Liver (tissue), 8 donors: ENCODE measurements at regions not wholly inside any gene's neighbourhood (a gene's known extent, or its start where the extent isn't known, plus 50 kb on each side); places are given as distances from the start of the nearest gene placed in this dataset.

ENCODE experiments used
- DNase-seq: peaks from one replicate; pipeline ENCODE4 v3.0.0-alpha.2; 2017; ENCODE audit warnings: low spot score
- H3K27ac ChIP-seq, 2 donors: one replicate each; pipeline ENCODE4 v1.7.0; 2013; ENCODE audit warnings: inconsistent platforms in 2 of 2, low read length in 2 of 2, control low read depth in 1 of 2, low read depth in 1 of 2, mild to moderate bottlenecking in 1 of 2
- H3K27me3 ChIP-seq, 4 donors: one replicate each; pipeline versions ENCODE4 v1.6.1 to v1.7.0; 2013; ENCODE audit warnings: low read length in 3 of 4, inconsistent platforms in 1 of 4, mild to moderate bottlenecking in 1 of 4, moderate library complexity in 1 of 4; ENCODE audit not compliant: control insufficient read depth in 4 of 4, insufficient read depth in 4 of 4
- H3K36me3 ChIP-seq, 4 donors: one replicate each; pipeline versions ENCODE4 v1.6.1 to v1.7.0; 2013; ENCODE audit warnings: low read length in 3 of 4, mild to moderate bottlenecking in 3 of 4, low read depth in 1 of 4, moderate library complexity in 1 of 4; ENCODE audit not compliant: control insufficient read depth in 4 of 4, insufficient read depth in 3 of 4
- H3K4me1 ChIP-seq, 4 donors: one replicate each; pipeline versions ENCODE4 v1.6.1 to v1.7.0; 2013; ENCODE audit warnings: low read length in 3 of 4, mild to moderate bottlenecking in 3 of 4, moderate library complexity in 1 of 4; ENCODE audit not compliant: control insufficient read depth in 4 of 4, insufficient read depth in 4 of 4
- H3K4me3 ChIP-seq, 3 donors: one replicate each; pipeline versions ENCODE4 v1.6.1 to v1.7.0; 2013; ENCODE audit warnings: low read length in 3 of 3, control low read depth in 1 of 3, low read depth in 1 of 3, mild to moderate bottlenecking in 1 of 3
- H3K9ac ChIP-seq, 2 donors: one replicate each; pipeline ENCODE4 v1.7.0; 2013; ENCODE audit warnings: low read length in 2 of 2, mild to moderate bottlenecking in 2 of 2, moderate library complexity in 2 of 2, control low read depth in 1 of 2, low read depth in 1 of 2
- H3K9me3 ChIP-seq, 4 donors: one replicate each; pipeline versions ENCODE4 v1.6.1 to v1.7.0; 2013; ENCODE audit warnings: low read length in 3 of 4; ENCODE audit not compliant: control insufficient read depth in 4 of 4
- ATF3 ChIP-seq: IDR thresholded peaks from 2 replicates; pipeline ENCODE4 v1.6.1; 2016; ENCODE audit warnings: antibody characterized with exemption
- CTCF ChIP-seq: fragments of 150-350 bp; IDR thresholded peaks from 2 replicates; pipeline ENCODE4 v1.5.1; 2017; ENCODE audit warnings: improper control_type of control experiment, low read depth, low read length; ENCODE audit not compliant: missing input control
- EGR1 ChIP-seq, 2 donors: IDR thresholded peaks; 2 replicates each; pipeline ENCODE4 v1.6.1; 2016 to 2018; ENCODE audit warnings: antibody characterized with exemption in 2 of 2, low read depth in 2 of 2
- FOXA1 ChIP-seq: IDR thresholded peaks from 2 replicates; pipeline ENCODE4 v1.6.1; 2016; ENCODE audit warnings: antibody characterized with exemption
- FOXA2 ChIP-seq: IDR thresholded peaks from 2 replicates; pipeline ENCODE4 v1.6.1; 2016; ENCODE audit warnings: antibody characterized with exemption
- HNF4A ChIP-seq, 2 donors: conservative IDR thresholded peaks; 2 replicates each; pipeline ENCODE4 v1.6.1; 2016; ENCODE audit warnings: antibody characterized with exemption in 2 of 2, mild to moderate bottlenecking in 2 of 2
- HNF4G ChIP-seq: IDR thresholded peaks from 2 replicates; pipeline ENCODE4 v1.6.1; 2016; ENCODE audit warnings: antibody characterized with exemption
- JUND ChIP-seq, 2 donors: IDR thresholded peaks; 2 replicates each; pipeline ENCODE4 v1.6.1; 2016; ENCODE audit warnings: antibody characterized with exemption in 2 of 2
- MAX ChIP-seq: IDR thresholded peaks from 2 replicates; pipeline ENCODE4 v1.6.1; 2016; ENCODE audit warnings: antibody characterized with exemption
- RAD21 ChIP-seq, 2 donors: IDR thresholded peaks; 2 replicates each; pipeline ENCODE4 v1.6.1; 2016; ENCODE audit warnings: antibody characterized with exemption in 2 of 2, mild to moderate bottlenecking in 2 of 2
- REST ChIP-seq: IDR thresholded peaks from 2 replicates; pipeline ENCODE4 v1.6.1; 2016; ENCODE audit warnings: antibody characterized with exemption, mild to moderate bottlenecking
- RXRA ChIP-seq, 2 donors: IDR thresholded peaks; 2 replicates each; pipeline ENCODE4 v1.6.1; 2017 to 2018; ENCODE audit warnings: antibody characterized with exemption in 2 of 2, mild to moderate bottlenecking in 1 of 2
- TAF1 ChIP-seq: conservative IDR thresholded peaks from 2 replicates; pipeline ENCODE4 v1.6.1; 2016; ENCODE audit warnings: antibody characterized with exemption, mild to moderate bottlenecking
- YY1 ChIP-seq: IDR thresholded peaks from 2 replicates; pipeline ENCODE4 v1.6.1; 2016; ENCODE audit warnings: antibody characterized with exemption, mild to moderate bottlenecking
- ZBTB33 ChIP-seq: IDR thresholded peaks from 2 replicates; pipeline ENCODE4 v1.6.1; 2016; ENCODE audit warnings: antibody characterized with exemption
- WGBS: extraction: QIAGEN DNeasy Blood & Tissue Kit; methylation state at CpG from one replicate; pipeline ENCODE4 v1.1.7; 2013; 5-methylcytosine and 5-hydroxymethylcytosine counted together
- donor health status: healthy.
- donor health status: healthy.
- donor health status: healthy.
- donor health status: healthy.
- donor health status: healthy.

GRCh38 chr12:113581342-113581741 lies 109.7 kb upstream of the LHX5 start:
- no peak overlapping the region for H3K9ac ChIP-seq
- H3K4me3 ChIP-seq, result no peak overlapping the region
- H3K27me3 ChIP-seq, result peaks cover 0 to 6% (median 2%) of the 10 kb centered on the region in 4 donors
- peaks cover 3 to 15% (median 10%) of the 10 kb centered on the region in 4 donors for H3K9me3 ChIP-seq
- no peaks in the 10 kb centered on the region for H3K36me3 ChIP-seq
- H3K27ac ChIP-seq, result no peak overlapping the region
- no peak for TF ChIP-seq RXRA (IDR thresholded peaks at IDR 0.05)
- no peak for TF ChIP-seq YY1
- no peak for TF ChIP-seq ZBTB33
- no peak for TF ChIP-seq HNF4G
- no peak for TF ChIP-seq CTCF
- TF ChIP-seq ATF3, result no peak
- no peak for TF ChIP-seq JUND (IDR thresholded peaks at IDR 0.05)
- no peak for TF ChIP-seq HNF4A (conservative IDR thresholded peaks at IDR 0.05)
- TF ChIP-seq MAX, result no peak
- no peak for TF ChIP-seq FOXA2
- H3K4me1 ChIP-seq, result no peaks in the 10 kb centered on the region
- no peak for DNase-seq

GRCh38 chr12:113580437-113580836 lies 108.8 kb upstream of the LHX5 start:
- Histone ChIP-seq H3K27me3 (peaks cover 0 to 8% (median 4%) of the 10 kb centered on the region in 4 donors), H3K4me3 (no peak overlapping the region), H3K9me3 (peaks cover 3 to 15% (median 10%) of the 10 kb centered on the region in 4 donors), H3K4me1 (no peaks in the 10 kb centered on the region), H3K27ac (no peak overlapping the region), H3K36me3 (no peaks in the 10 kb centered on the region), H3K9ac (no peak overlapping the region)
- TF ChIP-seq TAF1 (no peak), JUND (IDR thresholded peaks at IDR 0.05) (no peak), YY1 (no peak), RXRA (IDR thresholded peaks at IDR 0.05) (no peak), FOXA2 (no peak), HNF4G (no peak), EGR1 (IDR thresholded peaks at IDR 0.05; ENCODE audit: low read depth in 2 of 2) (no peak), REST (no peak), RAD21 (IDR thresholded peaks at IDR 0.05) (no peak), HNF4A (conservative IDR thresholded peaks at IDR 0.05) (no peak), FOXA1 (no peak), MAX (no peak), ATF3 (no peak)
- no peak for DNase-seq
- WGBS, result 10% methylated on average over 2 of the region's 2 CpGs
